ENCODE measurements at regions not wholly inside any gene's neighbourhood (a gene's known extent, or its start where the extent isn't known, plus 50 kb on each side); places are given as distances from the start of the nearest gene placed in this dataset.
"Not testable (repeated sequence)": the region's sequence is repeated elsewhere in the genome, so short reads cannot be mapped to it uniquely, and the experiment has no call there.

GRCh38 chr5:24265306-24265705, 379.5 kb downstream of the CDH10 start:
- no peak overlapping the region for H3K4me2 ChIP-seq (ENCODE audit: control insufficient read depth, extremely low read depth, insufficient read depth, low read depth, low read length)
- FAIRE-seq (no peak), DNase-seq (ENCODE audit: low read depth, low spot score) (no peak)
- H2AFZ ChIP-seq (ENCODE audit: control insufficient read depth, low read length), result no peak overlapping the region
- TF ChIP-seq EZH2 (IDR thresholded peaks at IDR 0.05; ENCODE audit: low read length) (no peak), CTCF (optimal IDR thresholded peaks at IDR 0.05 in 1 of 3, IDR thresholded peaks at IDR 0.05 in 1 of 3, conservative IDR thresholded peaks at IDR 0.05 in 1 of 3; ENCODE audit: extremely low read depth in 1 of 3, insufficient read depth in 2 of 3, low read length in 3 of 3) (no peak)
- H3K4me3 ChIP-seq (ENCODE audit: control insufficient read depth in 2 of 3, extremely low read depth in 1 of 3, insufficient read depth in 2 of 3, low read depth in 1 of 3, low read length in 3 of 3), result no peak overlapping the region
- H3K4me1 ChIP-seq (ENCODE audit: control insufficient read depth, extremely low read depth, insufficient read depth, low read length), result no peaks in the 10 kb centered on the region
- no peaks in the 10 kb centered on the region for H3K27me3 ChIP-seq (ENCODE audit: control insufficient read depth, extremely low read depth, insufficient read depth, low read length)
- H3K79me2 ChIP-seq (ENCODE audit: control insufficient read depth, insufficient read depth, low read length), result no peaks in the 10 kb centered on the region
- no peaks in the 10 kb centered on the region for H3K36me3 ChIP-seq (ENCODE audit: control insufficient read depth in 2 of 2, extremely low read depth in 1 of 2, insufficient read depth in 2 of 2, low read length in 2 of 2)
- H3K27ac ChIP-seq (ENCODE audit: control insufficient read depth, insufficient read depth, low read length), result no peak overlapping the region
- H3K9me1 ChIP-seq (ENCODE audit: control insufficient read depth, extremely low read depth, insufficient read depth, low read length), result no peaks in the 10 kb centered on the region
- H3K9ac ChIP-seq (ENCODE audit: control insufficient read depth, extremely low read depth, insufficient read depth, low read length), result no peak overlapping the region
- dilution Hi-C loops (cut with MboI; ENCODE audit: extremely low pct_ligation_motif_present, low sequenced_read_pairs), result no loop called here
- no peaks in the 10 kb centered on the region for H4K20me1 ChIP-seq (ENCODE audit: control insufficient read depth, extremely low read depth, insufficient read depth, low read length)
- no peaks in the 10 kb centered on the region for H3K9me3 ChIP-seq (ENCODE audit: control insufficient read depth, low read depth, low read length)

- H3K27me3 ChIP-seq (ENCODE audit: control insufficient read depth, extremely low read depth, insufficient read depth, low read length), result no peaks in the 10 kb centered on the region
- H3K9me1 ChIP-seq (ENCODE audit: control insufficient read depth, extremely low read depth, insufficient read depth, low read length), result no peaks in the 10 kb centered on the region
- no peak for TF ChIP-seq CTCF (optimal IDR thresholded peaks at IDR 0.05 in 1 of 3, IDR thresholded peaks at IDR 0.05 in 1 of 3, conservative IDR thresholded peaks at IDR 0.05 in 1 of 3; ENCODE audit: extremely low read depth in 1 of 3, insufficient read depth in 2 of 3, low read length in 3 of 3)
- H4K20me1 ChIP-seq (ENCODE audit: control insufficient read depth, extremely low read depth, insufficient read depth, low read length), result no peaks in the 10 kb centered on the region
- no peaks in the 10 kb centered on the region for H3K79me2 ChIP-seq (ENCODE audit: control insufficient read depth, insufficient read depth, low read length)
- no peak overlapping the region for H2AFZ ChIP-seq (ENCODE audit: control insufficient read depth, low read length)
- H3K36me3 ChIP-seq (ENCODE audit: control insufficient read depth in 2 of 2, extremely low read depth in 1 of 2, insufficient read depth in 2 of 2, low read length in 2 of 2), result no peaks in the 10 kb centered on the region
- H3K27ac ChIP-seq (ENCODE audit: control insufficient read depth, insufficient read depth, low read length), result no peak overlapping the region
- H3K4me3 ChIP-seq (ENCODE audit: control insufficient read depth in 2 of 3, extremely low read depth in 1 of 3, insufficient read depth in 2 of 3, low read depth in 1 of 3, low read length in 3 of 3), result no peak overlapping the region
- dilution Hi-C loops (cut with MboI; ENCODE audit: extremely low pct_ligation_motif_present, low sequenced_read_pairs), result no loop called here
- no peak overlapping the region for H3K9ac ChIP-seq (ENCODE audit: control insufficient read depth, extremely low read depth, insufficient read depth, low read length)
- no peaks in the 10 kb centered on the region for H3K4me1 ChIP-seq (ENCODE audit: control insufficient read depth, extremely low read depth, insufficient read depth, low read length)
- FAIRE-seq (no peak), DNase-seq (ENCODE audit: low read depth, low spot score) (no peak)
- no peak overlapping the region for H3K4me2 ChIP-seq (ENCODE audit: control insufficient read depth, extremely low read depth, insufficient read depth, low read depth, low read length)
- H3K9me3 ChIP-seq (ENCODE audit: control insufficient read depth, low read depth, low read length), result no peaks in the 10 kb centered on the region
Observed at GRCh38 chr5:24268482-24269056, 376.2 kb downstream of the CDH10 start.

GRCh38 chr5:24271702-24272118, 373.1 kb downstream of the CDH10 start:
- H3K9me3 ChIP-seq (ENCODE audit: control insufficient read depth, low read depth, low read length); H3K4me1 ChIP-seq (ENCODE audit: control insufficient read depth, extremely low read depth, insufficient read depth, low read length); H3K4me2 ChIP-seq (ENCODE audit: control insufficient read depth, extremely low read depth, insufficient read depth, low read depth, low read length); FAIRE-seq; H4K20me1 ChIP-seq (ENCODE audit: control insufficient read depth, extremely low read depth, insufficient read depth, low read length); dilution Hi-C loops (cut with MboI; ENCODE audit: extremely low pct_ligation_motif_present, low sequenced_read_pairs); H3K4me3 ChIP-seq (ENCODE audit: control insufficient read depth in 2 of 3, extremely low read depth in 1 of 3, insufficient read depth in 2 of 3, low read depth in 1 of 3, low read length in 3 of 3); H3K27me3 ChIP-seq (ENCODE audit: control insufficient read depth, extremely low read depth, insufficient read depth, low read length); DNase-seq (ENCODE audit: low read depth, low spot score); H3K36me3 ChIP-seq (ENCODE audit: control insufficient read depth in 2 of 2, extremely low read depth in 1 of 2, insufficient read depth in 2 of 2, low read length in 2 of 2); H2AFZ ChIP-seq (ENCODE audit: control insufficient read depth, low read length); H3K9ac ChIP-seq (ENCODE audit: control insufficient read depth, extremely low read depth, insufficient read depth, low read length); H3K27ac ChIP-seq (ENCODE audit: control insufficient read depth, insufficient read depth, low read length); H3K9me1 ChIP-seq (ENCODE audit: control insufficient read depth, extremely low read depth, insufficient read depth, low read length); H3K79me2 ChIP-seq (ENCODE audit: control insufficient read depth, insufficient read depth, low read length): not testable (repeated sequence)
